ENCODE measurements at regions not wholly inside any gene's neighbourhood (a gene's known extent, or its start where the extent isn't known, plus 50 kb on each side); places are given as distances from the start of the nearest gene placed in this dataset.
A peak's percentile ranks its signal among the peaks of the same experiment; 100 is the strongest.

DNA sequence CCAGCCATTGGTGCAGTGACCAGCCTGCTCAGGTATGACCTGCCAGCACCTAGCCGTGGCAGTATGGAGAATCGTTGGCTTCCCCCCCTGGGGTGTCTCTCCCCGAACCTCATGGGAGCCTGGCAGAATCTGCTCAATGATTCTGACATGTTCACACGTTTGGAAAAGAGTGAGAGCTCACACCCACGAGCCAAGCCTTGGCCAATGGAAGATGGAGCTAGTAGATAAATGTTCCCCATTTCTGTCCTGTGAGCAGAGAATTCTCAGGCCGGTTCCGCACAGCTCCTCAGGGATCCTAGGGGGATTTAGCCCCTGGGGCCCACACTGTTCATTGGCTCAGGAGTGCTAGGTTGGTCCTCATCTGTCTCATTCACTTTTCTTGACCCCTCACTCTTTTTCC is 128.4 kb downstream of the RCN1 start (continued):
- TF ChIP-seq, protein P1, sequence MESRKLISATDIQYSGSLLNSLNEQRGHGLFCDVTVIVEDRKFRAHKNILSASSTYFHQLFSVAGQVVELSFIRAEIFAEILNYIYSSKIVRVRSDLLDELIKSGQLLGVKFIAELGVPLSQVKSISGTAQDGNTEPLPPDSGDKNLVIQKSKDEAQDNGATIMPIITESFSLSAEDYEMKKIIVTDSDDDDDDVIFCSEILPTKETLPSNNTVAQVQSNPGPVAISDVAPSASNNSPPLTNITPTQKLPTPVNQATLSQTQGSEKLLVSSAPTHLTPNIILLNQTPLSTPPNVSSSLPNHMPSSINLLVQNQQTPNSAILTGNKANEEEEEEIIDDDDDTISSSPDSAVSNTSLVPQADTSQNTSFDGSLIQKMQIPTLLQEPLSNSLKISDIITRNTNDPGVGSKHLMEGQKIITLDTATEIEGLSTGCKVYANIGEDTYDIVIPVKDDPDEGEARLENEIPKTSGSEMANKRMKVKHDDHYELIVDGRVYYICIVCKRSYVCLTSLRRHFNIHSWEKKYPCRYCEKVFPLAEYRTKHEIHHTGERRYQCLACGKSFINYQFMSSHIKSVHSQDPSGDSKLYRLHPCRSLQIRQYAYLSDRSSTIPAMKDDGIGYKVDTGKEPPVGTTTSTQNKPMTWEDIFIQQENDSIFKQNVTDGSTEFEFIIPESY (IDR thresholded peaks at IDR 0.05), result no peak
- TF ChIP-seq KDM1A (IDR thresholded peaks at IDR 0.05; ENCODE audit: borderline replicate concordance) (no peak), FOXM1 (IDR thresholded peaks at IDR 0.05; ENCODE audit: low read depth, low read length) (no peak), EZH2 (IDR thresholded peaks at IDR 0.05; ENCODE audit: borderline replicate concordance, control insufficient read depth, low read depth, low read length) (no peak)

DNA sequence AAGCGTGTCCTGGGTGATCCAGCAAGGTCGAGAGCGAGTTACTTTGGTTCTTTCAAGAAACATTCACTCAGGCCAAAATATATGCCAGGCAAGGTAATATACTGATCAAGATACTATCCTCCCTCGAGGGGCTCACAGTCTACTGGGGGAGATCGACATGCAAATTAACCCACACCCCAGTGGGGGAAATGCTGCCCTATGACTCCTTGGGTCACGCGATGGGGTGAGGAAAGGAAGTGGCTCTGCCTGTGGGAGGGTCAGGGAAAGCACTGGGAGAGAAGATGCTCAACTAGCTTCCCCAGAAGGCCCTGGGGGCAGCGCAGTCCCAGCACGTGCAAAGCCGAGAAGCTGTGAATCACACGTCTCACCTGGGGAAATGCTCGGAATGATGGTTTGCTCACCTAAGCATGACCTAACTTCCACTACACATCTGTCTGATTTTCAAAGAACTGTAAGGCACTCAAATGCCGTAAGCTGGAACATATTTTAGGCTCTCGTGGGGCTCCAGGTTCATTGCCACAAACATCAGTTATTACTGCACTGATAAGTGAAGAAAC is 130.7 kb downstream of the RCN1 start:
- TF ChIP-seq SMAD1 (IDR thresholded peaks at IDR 0.05; ENCODE audit: low read depth, partially characterized antibody) (no peak), RUNX3 (IDR thresholded peaks at IDR 0.05; ENCODE audit: low read length) (no peak), BHLHE40 (IDR thresholded peaks at IDR 0.05; ENCODE audit: borderline replicate concordance in 1 of 2, low read depth in 2 of 2, low read length in 1 of 2) (peak in 1 of 2 experiments; percentile 13; a peak in 1 of 4 replicates), ZBED1 (IDR thresholded peaks at IDR 0.05; ENCODE audit: borderline replicate concordance) (no peak), POU2F2 (IDR thresholded peaks at IDR 0.05; ENCODE audit: borderline replicate concordance, low read depth, low read length) (no peak)
- TF ChIP-seq, protein P2, sequence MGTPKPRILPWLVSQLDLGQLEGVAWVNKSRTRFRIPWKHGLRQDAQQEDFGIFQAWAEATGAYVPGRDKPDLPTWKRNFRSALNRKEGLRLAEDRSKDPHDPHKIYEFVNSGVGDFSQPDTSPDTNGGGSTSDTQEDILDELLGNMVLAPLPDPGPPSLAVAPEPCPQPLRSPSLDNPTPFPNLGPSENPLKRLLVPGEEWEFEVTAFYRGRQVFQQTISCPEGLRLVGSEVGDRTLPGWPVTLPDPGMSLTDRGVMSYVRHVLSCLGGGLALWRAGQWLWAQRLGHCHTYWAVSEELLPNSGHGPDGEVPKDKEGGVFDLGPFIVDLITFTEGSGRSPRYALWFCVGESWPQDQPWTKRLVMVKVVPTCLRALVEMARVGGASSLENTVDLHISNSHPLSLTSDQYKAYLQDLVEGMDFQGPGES (IDR thresholded peaks at IDR 0.05), result no peak
- Histone ChIP-seq H3K27ac (ENCODE audit: control insufficient read depth, insufficient read depth) (no peak overlapping the region), H3K9me3 (replicated peaks; ENCODE audit: control insufficient read depth, insufficient read depth, low read length) (no peaks in the 10 kb centered on the region), H2AFZ (ENCODE audit: control insufficient read depth, low read depth, low read length) (no peak overlapping the region), H3K4me2 (ENCODE audit: control insufficient read depth, insufficient read depth) (no peak overlapping the region), H3K4me1 (ENCODE audit: control insufficient read depth, insufficient read depth, low read length) (no peaks in the 10 kb centered on the region), H3K79me2 (ENCODE audit: control insufficient read depth, insufficient read depth, low read length) (no peaks in the 10 kb centered on the region), H3K4me3 (no peak overlapping the region), H4K20me1 (ENCODE audit: control insufficient read depth, insufficient read depth) (no peaks in the 10 kb centered on the region), H3K9ac (ENCODE audit: control insufficient read depth, insufficient read depth, low read length) (no peak overlapping the region), H3K27me3 (replicated peaks in 1 of 2; ENCODE audit: control insufficient read depth in 2 of 2, insufficient read depth in 2 of 2, low read length in 1 of 2) (no peaks in the 10 kb centered on the region; a peak in 1 of 4 replicates), H3K36me3 (ENCODE audit: control insufficient read depth in 2 of 2, insufficient read depth in 2 of 2, low read length in 1 of 2) (no peaks in the 10 kb centered on the region)
- POLR2A ChIA-PET, result no interaction called here
- DNase-seq (ENCODE audit: low read depth, low spot score) (no peak), ATAC-seq (no peak), FAIRE-seq (no peak)
- intact Hi-C loops (cut with micrococcal nuclease; ENCODE audit: unreplicated experiment), result no loop called here
- SMC1A ChIA-PET (ENCODE audit: uncharacterized antibody, unreplicated experiment), result no interaction called here
- CTCF ChIA-PET, result interaction anchor here (1.1 to 1.3 kb wide), 2 partner anchors 9 to 46 kb away, joined by 3 to 4 read pairs; no protein-coding TSS in a partner anchor
- RAD21 ChIA-PET (ENCODE audit: unreplicated experiment), result interaction anchor here (0.7 kb wide), 1 partner anchor 115 kb away, joined by 3 read pairs; no protein-coding TSS in a partner anchor
- no TSS peak for BruUV-seq (replicated peaks)
- 45% methylated on average over 14 of the region's 14 CpGs for WGBS (ENCODE audit: insufficient coverage, insufficient replicate concordance, low lambda C conversion rate, missing lambda C conversion rate)
- in situ Hi-C loops (cut with MboI), result no loop called here

All from GM12878 (cell line).